Activated T-cell treated with anti-CD3 and anti-CD28 coated beads, Interleukin-2, amount 50 U/mL, for 24 hours (primary cell): ENCODE measurements at regions not wholly inside any gene's neighbourhood (a gene's known extent, or its start where the extent isn't known, plus 50 kb on each side); places are given as distances from the start of the nearest gene placed in this dataset.
A peak's percentile ranks its signal among the peaks of the same experiment; 100 is the strongest.

Experiments used
- DNase-seq: peaks from one replicate; pipeline ENCODE4 v3.0.0-alpha.2; 2020
- H3K27ac Mint-ChIP-seq: 2 replicates; pipeline ENCODE4 v1.8.0; 2020; ENCODE audit warnings: mild to moderate bottlenecking, mixed read lengths
- H3K27me3 Mint-ChIP-seq: 2 replicates; pipeline ENCODE4 v1.8.0; 2020; ENCODE audit warnings: mixed read lengths
- H3K36me3 Mint-ChIP-seq: 2 replicates; pipeline ENCODE4 v1.8.0; 2020; ENCODE audit warnings: low read depth, mixed read lengths
- H3K4me1 Mint-ChIP-seq: 2 replicates; pipeline ENCODE4 v1.8.0; 2020; ENCODE audit warnings: low read depth, mixed read lengths
- H3K4me3 Mint-ChIP-seq: 2 replicates; pipeline ENCODE4 v1.8.0; 2020; ENCODE audit warnings: mild to moderate bottlenecking, moderate library complexity, mixed read lengths
- H3K9me3 Mint-ChIP-seq: 2 replicates; pipeline ENCODE4 v1.8.0; 2020; ENCODE audit warnings: mixed read lengths

GRCh38 chr12:93107514-93108312 is 178.6 kb upstream of the EEA1 start:
- DNase-seq = no peak
- peak overlapping the region; percentile 24 for H3K27ac Mint-ChIP-seq
- H3K4me1 Mint-ChIP-seq = peaks cover 34% of the 10 kb centered on the region
- H3K9me3 Mint-ChIP-seq = peaks cover 2% of the 10 kb centered on the region
- no peak overlapping the region for H3K4me3 Mint-ChIP-seq
- no peaks in the 10 kb centered on the region for H3K36me3 Mint-ChIP-seq
- no peaks in the 10 kb centered on the region for H3K27me3 Mint-ChIP-seq

DNA sequence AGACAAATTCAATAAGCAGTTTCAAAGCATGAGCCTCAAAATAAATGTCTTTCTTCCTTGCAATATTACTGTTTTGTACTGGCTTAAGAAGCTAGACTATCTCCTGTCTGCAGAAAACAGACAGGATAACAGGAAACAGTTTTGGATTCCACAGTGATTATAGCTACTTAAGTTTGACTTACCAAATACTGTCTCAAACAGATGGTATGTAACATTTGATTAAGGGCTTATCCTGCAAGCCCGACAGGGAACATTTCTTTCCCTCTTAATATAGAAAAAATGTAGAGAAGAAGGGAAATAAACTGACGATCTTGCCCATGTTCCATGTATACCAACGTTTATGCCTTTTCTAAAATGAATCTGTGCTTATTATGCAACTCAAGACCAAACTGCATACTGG is 179.9 kb upstream of the EEA1 start:
- peak overlapping the region; percentile 88 for H3K27ac Mint-ChIP-seq

DNA sequence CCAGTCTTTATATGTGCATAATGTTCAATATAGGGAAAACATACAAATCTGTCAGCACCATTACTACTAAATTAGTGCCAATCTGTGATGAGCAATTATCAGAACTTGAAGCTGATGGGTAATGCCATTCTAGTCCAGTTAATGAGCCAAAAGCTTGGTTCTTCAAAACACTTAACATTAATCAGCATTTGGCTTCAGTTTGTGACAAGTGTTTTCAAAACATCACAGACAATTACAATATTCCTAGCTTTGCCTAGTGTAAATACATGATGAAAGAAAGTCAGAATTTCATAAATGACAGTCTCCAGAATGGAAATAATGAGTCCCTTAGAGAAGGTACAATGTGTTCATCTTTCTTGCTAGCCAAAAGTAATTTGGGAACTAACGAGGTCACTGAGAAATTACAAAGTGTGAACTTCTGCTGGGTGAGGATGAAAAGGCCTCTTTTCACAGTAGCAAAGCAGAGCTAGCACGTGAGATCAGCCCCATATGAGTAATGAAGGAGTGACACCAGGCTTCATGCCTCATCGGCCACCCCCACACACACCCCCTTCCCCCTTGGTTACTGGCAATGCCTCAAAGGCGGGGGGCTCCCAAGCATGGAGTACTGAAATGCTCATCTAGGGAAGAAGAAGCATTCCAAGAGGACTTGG is 180.6 kb upstream of the EEA1 start:
- DNase-seq = peak; percentile 51
- Mint-ChIP-seq H3K9me3 (peaks cover 3% of the 10 kb centered on the region), H3K4me3 (no peak overlapping the region), H3K27ac (peak overlapping the region; percentile 88), H3K4me1 (peaks cover 34% of the 10 kb centered on the region), H3K27me3 (no peaks in the 10 kb centered on the region), H3K36me3 (no peaks in the 10 kb centered on the region)

More for the DNA sequence above, 179.9 kb upstream of the EEA1 start:
- Mint-ChIP-seq H3K36me3 (no peaks in the 10 kb centered on the region), H3K4me3 (no peak overlapping the region), H3K27me3 (no peaks in the 10 kb centered on the region), H3K9me3 (peaks cover 3% of the 10 kb centered on the region), H3K4me1 (peaks cover 34% of the 10 kb centered on the region)
- DNase-seq = no peak

- no peak overlapping the region for H3K4me3 Mint-ChIP-seq
Observed at GRCh38 chr12:93111773-93112172, 182.7 kb upstream of the EEA1 start.

DNA sequence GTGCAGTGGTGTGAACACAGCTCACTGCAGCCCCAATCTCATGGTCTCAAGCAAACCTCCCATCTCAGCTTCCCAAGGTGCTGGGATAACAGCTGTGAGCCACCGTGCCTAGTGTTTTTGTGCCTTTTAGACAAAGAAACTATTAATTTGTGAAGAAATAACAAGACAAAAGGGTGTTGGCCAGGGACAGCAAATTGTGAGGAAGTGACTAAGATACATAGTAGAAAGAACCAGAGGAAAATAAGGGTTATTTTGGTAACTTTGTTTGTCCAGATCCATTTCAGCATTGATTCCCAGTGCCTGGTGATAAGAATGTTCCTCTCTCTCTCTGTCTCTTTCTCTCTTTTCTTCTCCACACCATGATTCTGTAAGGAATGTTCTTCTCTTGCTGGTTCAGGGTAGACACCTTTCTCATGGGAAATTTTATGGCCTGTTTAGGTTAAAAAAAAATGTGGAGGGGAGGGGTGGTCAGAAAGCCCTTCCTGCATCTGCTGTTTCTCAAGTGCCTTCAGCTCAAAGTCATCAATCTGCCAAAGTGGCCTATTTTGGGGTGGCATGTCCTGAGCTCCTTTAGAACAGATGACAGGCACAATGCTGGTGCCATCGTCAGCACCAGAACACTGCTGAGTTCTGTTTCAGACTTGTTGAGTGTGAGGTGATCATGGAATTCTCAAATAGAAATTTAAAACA is 184.4 kb upstream of the EEA1 start:
- Mint-ChIP-seq H3K27ac (no peak overlapping the region), H3K36me3 (no peaks in the 10 kb centered on the region), H3K4me1 (peaks cover 19% of the 10 kb centered on the region), H3K4me3 (no peak overlapping the region), H3K27me3 (no peaks in the 10 kb centered on the region), H3K9me3 (peaks cover 3% of the 10 kb centered on the region)
- DNase-seq = no peak

More at GRCh38 chr12:93111773-93112172, 182.7 kb upstream of the EEA1 start:
- no peak overlapping the region for H3K27ac Mint-ChIP-seq
- H3K4me1 Mint-ChIP-seq = peaks cover 31% of the 10 kb centered on the region
- H3K9me3 Mint-ChIP-seq = peaks cover 3% of the 10 kb centered on the region
- no peak for DNase-seq
- H3K27me3 Mint-ChIP-seq = no peaks in the 10 kb centered on the region
- H3K36me3 Mint-ChIP-seq = no peaks in the 10 kb centered on the region

GRCh38 chr12:93115198-93115601 is 186.1 kb upstream of the EEA1 start:
- Mint-ChIP-seq H3K27me3 (peaks cover 9% of the 10 kb centered on the region), H3K27ac (no peak overlapping the region), H3K36me3 (no peaks in the 10 kb centered on the region), H3K4me3 (no peak overlapping the region), H3K9me3 (peaks cover 3% of the 10 kb centered on the region), H3K4me1 (peaks cover 6% of the 10 kb centered on the region)
- no peak for DNase-seq

- H3K4me1 Mint-ChIP-seq = peaks cover 5% of the 10 kb centered on the region
- peaks cover 10% of the 10 kb centered on the region for H3K27me3 Mint-ChIP-seq
- no peak for DNase-seq
- no peaks in the 10 kb centered on the region for H3K36me3 Mint-ChIP-seq
- no peak overlapping the region for H3K27ac Mint-ChIP-seq
- no peak overlapping the region for H3K4me3 Mint-ChIP-seq
- peaks cover 3% of the 10 kb centered on the region for H3K9me3 Mint-ChIP-seq
Observed at GRCh38 chr12:93115646-93116045, 186.6 kb upstream of the EEA1 start.

DNA sequence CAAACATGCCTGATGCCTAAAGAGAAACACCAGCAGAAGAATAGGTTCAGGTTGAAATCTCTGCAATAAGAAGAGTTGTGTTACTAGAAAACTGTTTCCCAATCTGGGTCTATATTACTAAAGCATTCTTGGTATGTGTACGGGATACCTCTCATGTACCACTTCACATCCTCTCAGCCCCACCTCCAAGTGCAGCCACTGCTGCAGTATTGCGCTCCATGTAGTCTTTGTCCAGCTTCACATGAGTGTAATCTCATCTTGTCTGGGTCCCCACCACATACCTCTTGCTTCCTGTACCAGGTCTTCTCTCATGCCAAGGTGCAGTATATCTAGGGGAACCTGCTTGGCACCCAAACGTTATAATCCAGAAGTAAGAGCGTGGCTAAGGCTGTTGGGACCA is 187.5 kb upstream of the EEA1 start:
- Mint-ChIP-seq H3K9me3 (peaks cover 3% of the 10 kb centered on the region), H3K27ac (no peak overlapping the region), H3K4me3 (no peak overlapping the region), H3K4me1 (peaks cover 4% of the 10 kb centered on the region), H3K27me3 (peaks cover 10% of the 10 kb centered on the region), H3K36me3 (no peaks in the 10 kb centered on the region)
- no peak for DNase-seq

DNA sequence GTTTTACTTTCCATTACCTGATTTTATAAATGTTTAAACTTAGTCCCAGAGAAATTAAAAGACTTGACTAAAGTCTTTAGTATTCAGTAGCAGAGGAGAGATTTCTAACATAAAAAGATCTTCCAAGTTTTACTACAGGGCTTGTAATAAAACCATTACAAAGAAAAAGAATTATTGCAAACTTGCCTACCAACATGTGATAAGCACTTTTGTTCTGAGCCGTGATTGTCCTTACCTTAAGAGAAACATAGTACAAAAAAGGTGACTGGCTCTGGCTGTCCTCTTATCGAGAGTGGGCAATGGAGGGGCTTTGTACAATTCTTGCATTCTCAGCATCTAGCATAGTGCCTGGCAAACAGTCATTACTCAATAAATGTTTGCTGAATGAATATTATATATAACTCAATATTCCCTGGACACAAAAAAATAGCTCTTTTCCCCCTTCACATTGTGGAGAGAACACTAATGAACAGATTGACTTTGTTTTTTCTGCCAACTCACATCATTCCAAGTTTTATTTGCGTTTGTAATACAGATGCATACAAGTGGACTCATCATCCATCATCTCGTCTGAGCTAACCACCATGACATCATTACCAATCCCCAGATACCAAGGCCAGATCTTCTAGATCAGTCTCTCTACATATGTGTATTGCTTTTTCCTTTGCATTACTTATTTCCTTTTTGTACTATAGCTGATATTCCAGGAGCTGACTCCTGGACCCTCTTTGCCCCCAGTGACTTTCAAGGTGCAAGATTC is 192.8 kb upstream of the EEA1 start:
- Mint-ChIP-seq H3K4me1 (no peaks in the 10 kb centered on the region), H3K9me3 (no peaks in the 10 kb centered on the region), H3K4me3 (no peak overlapping the region), H3K36me3 (no peaks in the 10 kb centered on the region), H3K27ac (no peak overlapping the region), H3K27me3 (peaks cover 10% of the 10 kb centered on the region)
- no peak for DNase-seq

- Mint-ChIP-seq H3K9me3 (no peaks in the 10 kb centered on the region), H3K27me3 (peaks cover 10% of the 10 kb centered on the region), H3K4me3 (no peak overlapping the region), H3K36me3 (no peaks in the 10 kb centered on the region), H3K4me1 (no peaks in the 10 kb centered on the region), H3K27ac (no peak overlapping the region)
- DNase-seq = no peak
Observed at GRCh38 chr12:93122569-93123091, 193.5 kb upstream of the EEA1 start.

DNA sequence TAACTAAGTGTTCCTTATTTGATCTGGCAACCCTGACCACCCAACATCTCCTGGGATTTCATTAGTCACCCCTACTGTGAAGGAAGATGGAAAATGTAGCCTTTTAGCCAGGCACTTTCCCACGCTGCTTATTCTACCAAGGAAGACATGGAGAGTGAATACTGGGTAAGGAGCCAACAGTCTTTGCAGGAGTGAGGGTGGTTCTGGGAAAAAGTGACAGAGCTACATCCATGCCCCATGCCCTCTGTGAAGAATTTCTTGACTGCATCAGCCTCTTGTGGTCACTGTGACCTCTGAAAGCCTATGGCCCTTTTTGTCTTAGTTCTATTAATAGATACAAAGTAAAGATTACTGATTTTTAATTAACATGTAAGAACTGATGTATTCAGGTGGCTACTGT is 196.0 kb upstream of the EEA1 start:
- no peak for DNase-seq
- Mint-ChIP-seq H3K9me3 (no peaks in the 10 kb centered on the region), H3K4me1 (no peaks in the 10 kb centered on the region), H3K36me3 (no peaks in the 10 kb centered on the region), H3K4me3 (no peak overlapping the region), H3K27ac (no peak overlapping the region), H3K27me3 (peaks cover 2% of the 10 kb centered on the region)

DNA sequence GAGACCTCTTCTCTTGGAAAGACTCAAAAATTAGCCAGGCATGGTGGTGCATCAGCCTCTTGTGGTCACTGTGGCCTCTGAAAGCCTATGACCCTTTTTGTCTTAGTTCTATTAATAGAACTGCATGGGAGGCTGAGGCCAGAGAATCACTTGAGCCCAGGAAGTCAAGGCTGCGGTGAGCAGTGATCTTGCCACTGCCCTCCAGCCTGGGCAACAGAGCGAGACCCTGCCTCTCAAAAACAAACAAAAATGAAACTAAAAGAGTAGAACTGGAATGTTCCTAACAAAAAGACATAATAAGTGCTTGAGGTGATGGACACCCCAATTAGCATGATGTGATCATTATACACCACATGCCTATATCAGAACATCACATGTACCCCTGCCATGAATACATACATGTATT is 197.0 kb upstream of the EEA1 start:
- no peak for DNase-seq
- no peaks in the 10 kb centered on the region for H3K36me3 Mint-ChIP-seq
- H3K27me3 Mint-ChIP-seq = no peaks in the 10 kb centered on the region
- no peak overlapping the region for H3K27ac Mint-ChIP-seq
- H3K4me1 Mint-ChIP-seq = no peaks in the 10 kb centered on the region
- no peaks in the 10 kb centered on the region for H3K9me3 Mint-ChIP-seq
- no peak overlapping the region for H3K4me3 Mint-ChIP-seq

GRCh38 chr12:93127107-93127560 is 198.0 kb upstream of the EEA1 start:
- Mint-ChIP-seq H3K9me3 (no peaks in the 10 kb centered on the region), H3K4me1 (no peaks in the 10 kb centered on the region), H3K36me3 (no peaks in the 10 kb centered on the region), H3K27ac (no peak overlapping the region), H3K4me3 (no peak overlapping the region), H3K27me3 (no peaks in the 10 kb centered on the region)
- no peak for DNase-seq
